HG03442 (cell line): ENCODE measurements at regions not wholly inside any gene's neighbourhood (a gene's known extent, or its start where the extent isn't known, plus 50 kb on each side); places are given as distances from the start of the nearest gene placed in this dataset.
"Not testable (repeated sequence)": the region's sequence is repeated elsewhere in the genome, so short reads cannot be mapped to it uniquely, and the experiment has no call there.

ENCODE experiments used
- ATAC-seq: cut with Tn5 transposase; IDR thresholded peaks from one replicate; pipeline ENCODE4 v1.9.1; 2021; ENCODE audit warnings: mild to moderate bottlenecking, moderate library complexity; ENCODE audit not compliant: unreplicated experiment

GRCh38 chr3:94573337-94573736 lies 510.5 kb downstream of the NSUN3 start:
- ATAC-seq, result no peak

DNA sequence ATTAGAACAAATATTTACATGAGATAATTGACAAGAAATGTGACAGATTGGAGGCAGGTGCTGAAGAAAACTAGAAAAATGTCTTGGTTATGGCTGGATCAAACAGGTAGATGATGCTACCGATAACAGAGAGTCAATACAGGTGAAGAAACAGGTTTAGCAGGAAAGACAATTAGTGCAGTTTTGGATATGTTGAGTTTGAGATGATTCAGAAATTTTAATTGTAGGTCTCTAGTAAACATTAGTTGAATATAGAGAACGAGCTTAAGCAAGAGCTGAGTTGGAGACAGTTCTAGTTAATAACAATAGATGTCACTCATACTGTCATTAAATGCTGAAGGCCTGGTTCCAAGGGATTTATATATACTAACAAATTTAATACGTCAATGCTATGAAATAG lies 524.4 kb downstream of the NSUN3 start:
- no peak for ATAC-seq

DNA sequence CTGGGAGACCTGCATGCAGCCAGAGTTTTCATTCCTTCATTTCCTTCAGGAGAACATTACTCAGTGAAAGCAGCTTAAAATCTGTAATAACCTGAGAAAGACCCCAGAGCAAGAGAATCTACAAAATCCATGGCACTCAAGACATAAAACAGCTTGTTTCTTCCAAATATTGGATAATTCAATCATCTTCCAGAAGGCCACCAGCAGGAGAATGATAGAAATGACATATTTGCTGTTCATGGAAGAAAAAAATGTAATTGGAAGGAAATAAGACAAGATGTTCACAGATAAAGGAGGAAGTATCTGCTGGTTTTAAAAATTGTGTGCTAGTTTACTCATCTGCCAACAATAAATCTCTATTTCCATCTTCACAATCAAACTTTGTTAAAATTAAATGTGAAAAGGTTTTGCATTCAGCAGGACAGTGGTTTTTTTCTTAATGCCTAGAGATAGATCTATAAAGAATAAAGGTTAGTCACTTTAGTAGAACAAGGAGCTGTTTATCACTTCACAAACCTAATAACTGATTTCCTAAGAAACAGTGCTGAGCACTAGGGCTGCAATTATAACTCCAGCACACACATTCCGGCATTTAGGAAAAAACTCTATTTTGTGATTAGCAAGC lies 530.8 kb downstream of the NSUN3 start:
- ATAC-seq, result no peak

- ATAC-seq, result no peak
Observed at GRCh38 chr3:94596141-94596540, 533.3 kb downstream of the NSUN3 start.

- ATAC-seq, result peak; percentile 79
Observed at GRCh38 chr3:94596887-94597566, 534.2 kb downstream of the NSUN3 start.

DNA sequence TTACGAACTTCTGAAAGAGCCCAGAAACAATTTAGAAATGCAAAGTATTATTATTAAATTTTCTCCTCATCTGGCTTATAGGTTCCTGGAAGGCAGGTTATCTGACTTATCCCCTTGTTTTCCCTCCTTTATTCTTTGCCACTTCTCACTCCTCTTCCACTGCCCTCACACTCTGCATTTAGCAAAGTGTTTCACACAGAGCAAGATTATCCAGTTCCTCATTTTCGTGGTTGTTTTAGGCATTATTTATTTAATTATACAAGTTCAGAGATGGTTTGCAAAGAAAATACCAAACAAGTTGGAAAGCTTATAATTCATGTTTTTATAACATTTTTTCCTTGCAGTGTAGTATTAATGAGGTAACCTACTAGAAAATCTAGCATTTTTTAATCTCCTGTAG lies 544.9 kb downstream of the NSUN3 start:
- ATAC-seq, result no peak

GRCh38 chr3:94609908-94610307 lies 547.0 kb downstream of the NSUN3 start:
- no peak for ATAC-seq

DNA sequence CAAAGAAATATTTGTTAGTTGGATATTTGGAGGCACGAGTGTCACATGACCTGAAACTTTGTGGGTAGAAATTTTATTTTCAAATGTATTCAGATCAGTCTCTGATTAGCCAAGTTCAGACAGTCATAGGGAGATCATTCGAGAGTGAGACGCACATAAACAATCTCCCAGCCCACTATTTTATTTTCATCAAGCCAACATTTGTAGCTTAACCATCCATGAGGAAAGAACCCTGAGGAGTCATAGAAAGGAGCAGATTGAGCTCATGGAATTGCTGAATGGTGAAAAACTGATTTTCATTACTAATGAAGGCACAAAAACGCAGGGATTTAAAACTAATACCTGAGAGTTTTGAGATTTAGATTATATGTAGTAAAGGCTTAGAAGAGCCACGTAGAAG lies 548.7 kb downstream of the NSUN3 start:
- ATAC-seq, result no peak

DNA sequence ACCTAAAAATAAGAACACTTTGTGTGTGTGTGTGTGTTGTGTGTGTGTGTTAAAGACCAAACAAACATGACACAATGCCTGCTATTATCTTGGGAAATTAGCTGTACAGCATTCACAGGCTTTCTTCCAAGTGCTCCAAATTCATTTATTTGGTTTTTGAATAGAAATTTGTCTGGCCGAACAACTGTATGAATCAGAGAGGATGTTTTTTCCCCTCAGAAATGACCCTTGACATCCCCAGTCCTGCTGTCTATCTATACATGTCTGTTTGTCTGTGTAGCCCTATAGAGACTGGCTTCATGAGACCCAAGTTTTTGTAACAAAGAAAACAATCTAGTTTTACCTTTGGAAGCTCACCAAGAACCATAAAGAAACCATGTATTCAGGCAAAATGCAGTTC lies 549.8 kb downstream of the NSUN3 start:
- ATAC-seq, result no peak

DNA sequence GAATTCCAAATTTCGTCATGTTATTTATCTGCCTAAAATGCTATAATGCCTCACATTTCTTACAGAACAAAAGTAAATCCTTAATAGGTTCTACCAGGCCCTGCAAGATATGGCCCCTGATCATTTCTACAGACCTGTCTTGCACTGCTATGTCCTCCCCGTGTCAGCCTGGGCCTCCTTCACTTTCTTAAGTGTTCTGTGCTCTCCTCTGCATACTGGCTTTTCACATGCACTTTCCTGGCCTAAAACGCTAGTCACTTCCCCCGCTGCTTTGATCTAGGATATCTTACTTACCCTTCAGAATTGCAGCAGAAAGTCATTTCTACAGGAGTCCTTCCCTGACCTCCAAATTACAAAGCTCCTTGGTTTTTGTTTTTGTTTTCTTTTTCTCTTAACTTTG lies 551.3 kb downstream of the NSUN3 start:
- no peak for ATAC-seq

- no peak for ATAC-seq
Observed at GRCh38 chr3:94615275-94616065, 552.6 kb downstream of the NSUN3 start.

GRCh38 chr3:94616833-94617232 lies 554.0 kb downstream of the NSUN3 start:
- no peak for ATAC-seq

- ATAC-seq, result no peak
Observed at GRCh38 chr3:94617312-94617711, 554.5 kb downstream of the NSUN3 start.

DNA sequence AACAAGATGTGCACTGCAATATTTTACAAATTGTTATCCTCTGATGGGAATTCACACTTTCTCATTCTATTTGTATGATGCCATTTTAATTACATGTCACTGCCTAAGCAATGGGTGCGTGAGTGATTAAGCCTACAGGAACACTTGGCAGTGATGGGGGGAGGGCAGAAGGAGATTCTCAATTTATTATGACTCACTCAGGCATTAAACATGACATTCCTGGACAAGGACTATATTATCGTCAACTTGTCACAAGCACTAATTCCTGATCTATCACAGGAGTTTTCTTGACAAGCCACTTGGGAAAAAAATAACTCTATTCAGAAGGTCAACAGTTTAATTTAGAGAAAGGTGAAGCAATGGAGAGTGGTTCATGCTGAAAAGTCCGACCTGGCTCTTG lies 556.8 kb downstream of the NSUN3 start:
- no peak for ATAC-seq

- no peak for ATAC-seq
Observed at GRCh38 chr3:94626573-94626972, 563.7 kb downstream of the NSUN3 start.

DNA sequence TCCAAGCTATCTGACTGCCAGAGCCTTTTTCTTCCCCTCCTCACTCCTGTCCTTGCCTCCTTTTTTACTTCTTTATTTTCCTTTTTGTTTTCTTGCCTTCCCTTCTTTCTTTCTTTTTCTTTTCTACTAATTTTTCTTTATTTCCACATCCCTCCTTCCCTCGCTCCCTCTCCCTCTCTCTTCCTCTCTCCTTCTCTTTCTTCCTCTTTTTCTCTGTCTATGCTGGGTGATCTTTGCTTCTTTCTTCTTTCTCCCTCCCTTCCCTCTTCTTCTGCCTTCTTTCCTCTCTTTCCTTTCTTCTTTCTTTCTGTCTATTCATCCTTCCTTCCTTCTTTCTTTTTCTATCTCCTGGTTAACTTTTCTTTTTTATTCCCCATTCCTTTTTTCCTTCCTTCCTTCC lies 564.8 kb downstream of the NSUN3 start:
- ATAC-seq, result no peak

DNA sequence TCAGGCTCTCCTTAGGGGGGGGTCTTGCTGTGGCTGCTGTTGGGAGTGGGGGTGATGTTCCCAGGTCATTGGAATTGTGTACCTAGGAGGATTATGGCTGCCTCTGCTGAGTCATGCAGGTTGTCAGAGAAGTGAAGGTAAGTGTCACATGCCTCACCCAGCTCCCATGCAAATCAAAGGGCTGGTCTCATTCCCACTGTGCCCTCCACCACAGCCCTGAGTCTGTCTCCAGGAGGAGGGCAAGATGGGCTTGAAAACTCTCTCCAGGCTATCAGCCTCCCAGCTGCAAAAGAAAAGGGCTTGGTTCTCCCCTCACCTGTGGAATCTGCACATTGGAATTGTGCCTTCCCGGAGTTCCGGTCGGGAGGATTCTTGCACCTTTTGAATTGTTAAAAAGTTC lies 580.5 kb downstream of the NSUN3 start:
- ATAC-seq, result no peak

- ATAC-seq, result no peak
Observed at GRCh38 chr3:94645790-94646189, 582.9 kb downstream of the NSUN3 start.

GRCh38 chr3:94647131-94647530 lies 584.3 kb downstream of the NSUN3 start:
- no peak for ATAC-seq

DNA sequence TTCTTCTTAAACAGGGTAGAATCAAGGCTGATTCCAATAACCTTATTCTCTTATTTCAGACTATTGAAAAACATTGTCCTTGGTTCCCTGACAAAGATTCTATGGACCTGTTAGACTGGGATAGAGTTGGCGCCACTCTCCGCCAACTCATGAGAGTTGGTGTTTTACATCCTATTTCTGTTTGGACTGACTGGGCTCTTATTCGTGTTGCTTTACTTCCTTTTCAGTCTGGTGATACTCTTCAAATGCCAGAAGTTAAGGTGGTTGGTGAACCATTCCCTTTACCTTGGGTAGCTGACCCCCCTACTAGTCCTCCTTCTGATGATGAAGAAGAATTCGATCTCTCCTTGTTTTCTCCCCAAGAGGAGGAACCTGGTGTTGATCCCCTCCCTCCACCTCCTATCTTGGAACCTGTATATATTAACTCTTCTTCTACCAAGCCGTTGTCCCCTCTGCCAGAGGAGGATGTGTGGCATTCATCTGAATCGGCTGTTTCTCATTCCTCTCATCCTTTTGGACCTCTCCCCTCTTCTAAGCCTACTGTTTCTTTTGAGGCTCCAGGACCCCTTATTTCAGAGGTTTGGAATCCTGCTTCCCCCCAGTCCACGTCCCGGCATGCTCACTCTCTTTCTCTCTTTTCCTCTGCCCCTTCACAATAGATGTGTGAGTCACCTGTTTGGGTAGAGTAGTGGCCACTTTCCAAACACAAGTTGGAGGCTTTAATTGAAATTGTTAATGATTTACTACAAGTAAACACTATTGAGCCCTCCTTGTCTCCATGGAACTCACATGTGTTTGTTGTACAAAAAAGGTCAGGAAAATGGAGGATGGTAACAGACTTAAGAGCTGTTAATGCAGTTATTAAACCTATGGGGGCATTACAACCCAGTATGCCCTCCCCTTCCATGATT lies 585.7 kb downstream of the NSUN3 start:
- not testable (repeated sequence) for ATAC-seq

DNA sequence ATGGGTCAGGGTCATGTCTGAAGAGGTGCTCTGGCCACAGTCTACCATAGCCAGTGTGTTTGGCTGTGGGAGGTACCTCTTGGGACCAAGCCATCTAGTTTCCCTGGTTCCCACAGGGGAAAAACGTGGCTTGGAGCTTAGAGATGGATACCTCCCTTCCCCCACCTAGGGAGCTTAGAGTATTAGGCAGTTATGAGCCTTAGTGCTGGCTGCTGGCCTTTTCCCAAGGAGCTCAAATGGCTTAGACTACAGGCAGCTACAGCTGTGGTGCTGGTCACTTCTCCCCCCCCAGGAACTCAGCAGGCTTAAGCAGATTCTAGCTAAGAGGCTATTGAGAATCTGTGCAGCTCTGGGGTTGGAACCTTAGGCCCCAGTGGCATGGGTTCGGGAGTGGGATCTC lies 591.2 kb downstream of the NSUN3 start:
- ATAC-seq, result no peak
